ENCODE measurements at regions not wholly inside any gene's neighbourhood (a gene's known extent, or its start where the extent isn't known, plus 50 kb on each side); places are given as distances from the start of the nearest gene placed in this dataset.

DNA sequence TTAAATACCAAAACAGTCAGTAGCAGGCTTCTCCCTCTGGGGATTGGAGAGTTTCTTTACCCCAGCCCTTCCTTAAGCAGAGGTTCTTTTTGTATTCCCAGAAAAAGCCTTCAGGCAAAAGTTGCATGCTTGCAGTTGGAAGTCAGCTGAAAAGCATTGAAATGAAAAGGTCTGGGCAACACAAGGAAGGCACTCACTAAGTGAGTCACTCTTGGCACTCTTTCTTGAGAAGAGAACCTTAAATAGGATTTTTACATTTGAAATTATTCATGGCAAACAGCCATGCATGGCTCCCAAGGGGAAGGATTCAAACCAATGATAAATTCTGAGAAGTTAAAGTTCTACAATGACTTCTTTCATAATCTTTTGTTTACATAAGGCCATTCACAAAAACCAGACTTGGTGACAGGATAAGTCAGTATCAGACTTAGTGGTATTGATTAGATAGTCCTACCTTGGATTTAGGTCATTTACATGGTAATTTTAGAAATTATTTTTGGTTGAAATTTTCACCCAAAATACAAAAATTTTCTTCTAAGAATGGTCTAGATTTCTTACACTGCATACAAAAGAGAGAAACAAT lies 2068.9 kb downstream of the PCDH7 start:
- Mint-ChIP-seq H3K27me3 (ENCODE audit: insufficient read depth, unreplicated experiment) (no peaks in the 10 kb centered on the region), H3K4me3 (ENCODE audit: unreplicated experiment) (no peak overlapping the region), H3K36me3 (ENCODE audit: insufficient read depth, unreplicated experiment) (no peaks in the 10 kb centered on the region), H3K4me1 (ENCODE audit: insufficient read depth, unreplicated experiment) (no peaks in the 10 kb centered on the region), H3K27ac (ENCODE audit: low read depth, unreplicated experiment) (no peak overlapping the region), H3K9me3 (ENCODE audit: unreplicated experiment) (no peaks in the 10 kb centered on the region)
- ChIA-PET POLR2A (no interaction called here), CTCF (interaction anchor here (0.9 to 2.4 kb wide), 4 partner anchors 12 to 331 kb away, joined by 3 to 9 read pairs (median 3); no protein-coding TSS in a partner anchor)
- no TSS peak for BruUV-seq (replicated peaks)
- intact Hi-C loops (cut with micrococcal nuclease): no loop called here
- TF ChIP-seq, protein P1, sequence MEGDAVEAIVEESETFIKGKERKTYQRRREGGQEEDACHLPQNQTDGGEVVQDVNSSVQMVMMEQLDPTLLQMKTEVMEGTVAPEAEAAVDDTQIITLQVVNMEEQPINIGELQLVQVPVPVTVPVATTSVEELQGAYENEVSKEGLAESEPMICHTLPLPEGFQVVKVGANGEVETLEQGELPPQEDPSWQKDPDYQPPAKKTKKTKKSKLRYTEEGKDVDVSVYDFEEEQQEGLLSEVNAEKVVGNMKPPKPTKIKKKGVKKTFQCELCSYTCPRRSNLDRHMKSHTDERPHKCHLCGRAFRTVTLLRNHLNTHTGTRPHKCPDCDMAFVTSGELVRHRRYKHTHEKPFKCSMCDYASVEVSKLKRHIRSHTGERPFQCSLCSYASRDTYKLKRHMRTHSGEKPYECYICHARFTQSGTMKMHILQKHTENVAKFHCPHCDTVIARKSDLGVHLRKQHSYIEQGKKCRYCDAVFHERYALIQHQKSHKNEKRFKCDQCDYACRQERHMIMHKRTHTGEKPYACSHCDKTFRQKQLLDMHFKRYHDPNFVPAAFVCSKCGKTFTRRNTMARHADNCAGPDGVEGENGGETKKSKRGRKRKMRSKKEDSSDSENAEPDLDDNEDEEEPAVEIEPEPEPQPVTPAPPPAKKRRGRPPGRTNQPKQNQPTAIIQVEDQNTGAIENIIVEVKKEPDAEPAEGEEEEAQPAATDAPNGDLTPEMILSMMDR (IDR thresholded peaks at IDR 0.05; ENCODE audit: unreplicated experiment): no peak
- peak; percentile 89 for DNase-seq (ENCODE audit: unreplicated experiment)

DNA sequence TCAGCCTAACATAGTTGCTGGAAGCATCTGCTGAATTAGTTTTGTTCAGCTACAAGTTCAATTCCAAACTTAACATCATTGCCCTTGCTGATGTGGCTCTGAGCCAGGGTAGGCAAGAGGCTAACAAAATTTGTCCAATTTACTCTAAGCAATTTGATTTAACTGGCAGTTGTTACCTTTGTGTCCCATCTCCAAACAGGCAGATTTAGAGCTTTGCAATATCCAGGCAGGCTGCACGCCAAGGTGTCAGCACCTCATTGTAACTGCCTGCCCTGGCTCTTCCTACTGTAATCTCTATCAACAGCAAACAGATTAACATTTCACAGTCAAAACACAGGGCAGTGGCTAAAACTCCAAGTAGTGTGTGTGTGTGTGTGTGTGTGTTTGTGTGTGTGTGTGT lies 2070.6 kb downstream of the PCDH7 start:
- Mint-ChIP-seq H3K27ac (ENCODE audit: low read depth, unreplicated experiment) (no peak overlapping the region), H3K9me3 (ENCODE audit: unreplicated experiment) (no peaks in the 10 kb centered on the region), H3K36me3 (ENCODE audit: insufficient read depth, unreplicated experiment) (no peaks in the 10 kb centered on the region), H3K27me3 (ENCODE audit: insufficient read depth, unreplicated experiment) (no peaks in the 10 kb centered on the region), H3K4me3 (ENCODE audit: unreplicated experiment) (no peak overlapping the region), H3K4me1 (ENCODE audit: insufficient read depth, unreplicated experiment) (no peaks in the 10 kb centered on the region)
- ChIA-PET POLR2A (no interaction called here), CTCF (no interaction called here)
- TF ChIP-seq, protein P1 (IDR thresholded peaks at IDR 0.05; ENCODE audit: unreplicated experiment): no peak
- DNase-seq (ENCODE audit: unreplicated experiment): no peak
- intact Hi-C loops (cut with micrococcal nuclease): no loop called here
- BruUV-seq (replicated peaks): no TSS peak

DNA sequence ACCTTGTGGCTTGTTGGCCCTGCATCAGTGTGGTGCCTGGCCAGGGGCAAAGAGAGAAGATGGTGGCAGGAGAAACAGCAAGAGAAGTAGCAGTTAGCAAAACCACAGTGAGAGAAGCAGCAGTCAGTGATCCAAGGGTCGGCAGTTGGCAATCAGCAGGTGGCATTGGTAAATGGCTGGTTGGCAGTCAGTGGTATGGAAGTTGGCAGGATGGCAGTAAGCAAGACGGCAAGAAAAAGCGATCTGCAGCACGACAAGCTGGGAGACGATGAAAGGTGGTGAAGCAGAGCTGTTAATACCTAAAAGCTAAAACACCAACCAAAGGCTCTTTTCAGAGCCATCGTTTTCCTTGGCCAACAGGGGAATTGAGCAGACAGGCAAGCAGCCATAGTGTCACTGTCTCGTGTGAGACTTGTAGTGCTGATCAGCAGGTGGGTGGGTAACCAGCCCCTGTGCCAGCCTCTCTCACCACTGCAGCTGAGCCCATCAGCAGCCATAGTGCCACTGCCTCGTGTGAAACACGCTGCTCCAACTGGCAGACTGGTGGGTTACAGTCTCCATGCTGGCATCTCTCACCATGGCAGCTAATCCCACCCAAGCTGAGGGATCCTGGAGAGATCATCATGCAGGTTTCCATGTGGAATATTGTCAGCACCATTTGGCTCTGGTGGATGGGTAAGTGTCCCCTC lies 2078.4 kb downstream of the PCDH7 start:
- H3K9me3 Mint-ChIP-seq (ENCODE audit: unreplicated experiment): no peaks in the 10 kb centered on the region
- TF ChIP-seq, protein P1 (IDR thresholded peaks at IDR 0.05; ENCODE audit: unreplicated experiment): no peak
- H3K4me3 Mint-ChIP-seq (ENCODE audit: unreplicated experiment): no peak overlapping the region
- intact Hi-C loops (cut with micrococcal nuclease): no loop called here
- BruUV-seq (replicated peaks): no TSS peak
- POLR2A ChIA-PET: no interaction called here
- H3K27me3 Mint-ChIP-seq (ENCODE audit: insufficient read depth, unreplicated experiment): no peaks in the 10 kb centered on the region
- CTCF ChIA-PET: no interaction called here
- no peaks in the 10 kb centered on the region for H3K4me1 Mint-ChIP-seq (ENCODE audit: insufficient read depth, unreplicated experiment)
- H3K27ac Mint-ChIP-seq (ENCODE audit: low read depth, unreplicated experiment): no peak overlapping the region
- DNase-seq (ENCODE audit: unreplicated experiment): no peak
- H3K36me3 Mint-ChIP-seq (ENCODE audit: insufficient read depth, unreplicated experiment): no peaks in the 10 kb centered on the region

DNA sequence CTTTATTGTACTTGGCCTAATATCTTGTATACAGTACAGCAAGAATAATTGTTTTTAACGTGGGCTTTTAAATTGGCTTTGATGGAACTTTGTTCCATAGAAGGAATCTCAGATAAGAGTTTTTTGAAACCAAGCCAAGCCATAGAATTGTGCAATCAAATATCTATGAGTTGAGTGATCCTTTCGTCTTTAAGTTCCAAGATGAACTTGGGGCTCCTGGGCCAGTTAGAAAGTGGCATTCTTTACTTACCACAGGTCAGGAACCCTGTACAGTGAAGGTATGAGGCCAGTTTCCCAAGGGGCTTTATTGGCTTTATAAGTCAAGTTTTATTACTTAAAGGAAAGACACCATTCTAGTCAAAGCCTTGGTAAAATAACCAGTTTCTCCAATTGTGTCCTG lies 2104.2 kb downstream of the PCDH7 start:
- no peaks in the 10 kb centered on the region for H3K4me1 Mint-ChIP-seq (ENCODE audit: insufficient read depth, unreplicated experiment)
- ChIA-PET POLR2A (no interaction called here), CTCF (no interaction called here)

More for the DNA sequence above, 2104.2 kb downstream of the PCDH7 start:
- TF ChIP-seq, protein P1 (IDR thresholded peaks at IDR 0.05; ENCODE audit: unreplicated experiment): no peak
- Mint-ChIP-seq H3K36me3 (ENCODE audit: insufficient read depth, unreplicated experiment) (no peaks in the 10 kb centered on the region), H3K4me3 (ENCODE audit: unreplicated experiment) (no peak overlapping the region), H3K27ac (ENCODE audit: low read depth, unreplicated experiment) (no peak overlapping the region), H3K9me3 (ENCODE audit: unreplicated experiment) (peaks cover 25% of the 10 kb centered on the region), H3K27me3 (ENCODE audit: insufficient read depth, unreplicated experiment) (no peaks in the 10 kb centered on the region)
- intact Hi-C loops (cut with micrococcal nuclease): no loop called here
- BruUV-seq (replicated peaks): no TSS peak
- DNase-seq (ENCODE audit: unreplicated experiment): no peak

Measured in MCF 10A (cell line).